C4-2B (cell line): ENCODE measurements at regions not wholly inside any gene's neighbourhood (a gene's known extent, or its start where the extent isn't known, plus 50 kb on each side); places are given as distances from the start of the nearest gene placed in this dataset.
"Not testable (repeated sequence)": the region's sequence is repeated elsewhere in the genome, so short reads cannot be mapped to it uniquely, and the experiment has no call there.

Experiments used
- H3K27ac ChIP-seq: fragments of 450-650 bp; 2 replicates; pipeline ENCODE4 v1.5.1; 2017
- ZFX ChIP-seq: fragments of 450-650 bp; IDR thresholded peaks from 2 replicates; pipeline ENCODE4 v1.6.1; 2017
- TF ChIP-seq, protein P1 (sequence below): fragments of 450-650 bp; conservative IDR thresholded peaks from 2 replicates; pipeline ENCODE4 v1.5.1; 2017; ENCODE audit warnings: mild to moderate bottlenecking

GRCh38 chr2:120510751-120511395 is 164.9 kb downstream of the INHBB start:
- H3K27ac ChIP-seq = no peak overlapping the region
- TF ChIP-seq, protein P1, sequence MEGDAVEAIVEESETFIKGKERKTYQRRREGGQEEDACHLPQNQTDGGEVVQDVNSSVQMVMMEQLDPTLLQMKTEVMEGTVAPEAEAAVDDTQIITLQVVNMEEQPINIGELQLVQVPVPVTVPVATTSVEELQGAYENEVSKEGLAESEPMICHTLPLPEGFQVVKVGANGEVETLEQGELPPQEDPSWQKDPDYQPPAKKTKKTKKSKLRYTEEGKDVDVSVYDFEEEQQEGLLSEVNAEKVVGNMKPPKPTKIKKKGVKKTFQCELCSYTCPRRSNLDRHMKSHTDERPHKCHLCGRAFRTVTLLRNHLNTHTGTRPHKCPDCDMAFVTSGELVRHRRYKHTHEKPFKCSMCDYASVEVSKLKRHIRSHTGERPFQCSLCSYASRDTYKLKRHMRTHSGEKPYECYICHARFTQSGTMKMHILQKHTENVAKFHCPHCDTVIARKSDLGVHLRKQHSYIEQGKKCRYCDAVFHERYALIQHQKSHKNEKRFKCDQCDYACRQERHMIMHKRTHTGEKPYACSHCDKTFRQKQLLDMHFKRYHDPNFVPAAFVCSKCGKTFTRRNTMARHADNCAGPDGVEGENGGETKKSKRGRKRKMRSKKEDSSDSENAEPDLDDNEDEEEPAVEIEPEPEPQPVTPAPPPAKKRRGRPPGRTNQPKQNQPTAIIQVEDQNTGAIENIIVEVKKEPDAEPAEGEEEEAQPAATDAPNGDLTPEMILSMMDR = no peak

DNA sequence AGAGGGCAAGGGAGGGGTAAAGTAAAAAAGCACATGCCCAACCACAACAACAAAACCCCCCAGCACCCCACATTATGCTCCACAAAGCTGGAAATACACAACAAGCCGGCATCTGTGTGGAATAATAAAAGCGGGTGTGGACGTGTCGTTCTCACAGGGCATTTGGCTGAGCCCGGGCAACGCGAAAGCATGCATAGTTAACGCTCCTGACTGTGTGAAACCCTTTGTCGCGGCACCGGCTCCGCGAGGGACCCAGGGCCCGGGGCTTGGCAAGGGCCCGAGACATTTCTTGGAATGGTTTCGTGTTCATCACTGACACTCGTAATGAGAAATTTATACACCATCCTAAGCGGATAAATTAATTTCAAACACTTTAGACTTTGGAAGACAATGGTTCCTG is 165.6 kb downstream of the INHBB start:
- TF ChIP-seq, protein P1 = no peak
- no peak for TF ChIP-seq ZFX

GRCh38 chr2:120511947-120512710 is 166.2 kb downstream of the INHBB start:
- no peak overlapping the region for H3K27ac ChIP-seq
- no peak for TF ChIP-seq ZFX
- TF ChIP-seq, protein P1 = no peak

More for the DNA sequence above, 165.6 kb downstream of the INHBB start:
- no peak overlapping the region for H3K27ac ChIP-seq

- H3K27ac ChIP-seq = no peak overlapping the region
- TF ChIP-seq, protein P1 = no peak
- no peak for TF ChIP-seq ZFX
Observed at GRCh38 chr2:120513776-120514357, 167.9 kb downstream of the INHBB start.

DNA sequence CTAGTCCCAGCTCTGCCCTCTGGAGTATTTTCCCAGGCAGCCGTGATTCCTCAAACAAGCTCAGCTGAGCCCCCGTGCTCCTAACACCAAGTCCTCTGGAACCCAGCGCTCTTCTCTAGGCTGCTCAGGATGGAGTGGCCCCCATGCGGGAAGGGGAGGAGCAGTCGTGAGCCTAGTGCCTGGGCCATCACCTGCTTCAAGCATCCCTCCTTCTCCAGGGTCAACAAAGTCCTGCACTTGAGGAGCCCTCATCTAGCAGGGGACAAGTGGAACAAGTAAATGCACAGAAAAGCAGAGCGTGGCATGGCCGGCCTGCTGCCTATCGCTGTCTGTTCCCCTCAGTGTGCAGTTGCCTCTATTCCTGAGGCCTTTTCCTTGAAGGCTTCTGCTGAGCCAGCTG is 168.6 kb downstream of the INHBB start:
- TF ChIP-seq, protein P1 = no peak
- TF ChIP-seq ZFX = no peak
- H3K27ac ChIP-seq = no peak overlapping the region

DNA sequence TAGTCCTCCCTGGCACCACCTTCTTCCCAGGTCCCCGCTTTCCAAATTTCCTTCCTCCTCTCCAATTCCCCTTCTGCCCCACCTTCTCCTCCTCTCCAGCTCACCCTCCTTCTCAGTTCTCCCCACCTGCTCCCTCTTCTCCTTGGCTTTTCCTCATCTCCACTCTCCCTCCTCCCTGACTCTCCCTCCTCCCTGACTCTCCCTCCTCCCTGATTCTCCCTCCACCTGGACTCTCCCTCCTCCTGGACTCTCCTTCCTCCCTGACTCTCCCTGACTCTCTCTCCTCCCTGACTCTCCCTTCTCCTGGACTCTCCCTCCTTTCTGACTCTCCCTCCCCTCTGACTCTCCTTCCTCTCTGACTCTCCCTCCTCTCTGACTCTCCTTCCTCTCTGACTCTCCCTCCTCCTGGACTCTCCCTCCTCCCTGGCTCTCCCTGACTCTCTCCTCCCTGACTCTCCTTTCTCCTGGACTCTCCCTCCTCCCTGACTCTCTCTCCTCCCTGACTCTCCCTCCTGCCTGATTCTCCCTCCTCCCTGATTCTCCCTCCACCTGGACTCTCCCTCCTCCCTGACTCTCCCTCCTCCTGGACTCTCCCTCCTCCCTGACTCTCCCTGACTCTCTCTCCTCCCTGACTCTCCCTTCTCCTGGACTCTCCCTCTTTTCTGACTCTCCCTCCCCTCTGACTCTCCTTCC is 169.3 kb downstream of the INHBB start:
- not testable (repeated sequence) for H3K27ac ChIP-seq

DNA sequence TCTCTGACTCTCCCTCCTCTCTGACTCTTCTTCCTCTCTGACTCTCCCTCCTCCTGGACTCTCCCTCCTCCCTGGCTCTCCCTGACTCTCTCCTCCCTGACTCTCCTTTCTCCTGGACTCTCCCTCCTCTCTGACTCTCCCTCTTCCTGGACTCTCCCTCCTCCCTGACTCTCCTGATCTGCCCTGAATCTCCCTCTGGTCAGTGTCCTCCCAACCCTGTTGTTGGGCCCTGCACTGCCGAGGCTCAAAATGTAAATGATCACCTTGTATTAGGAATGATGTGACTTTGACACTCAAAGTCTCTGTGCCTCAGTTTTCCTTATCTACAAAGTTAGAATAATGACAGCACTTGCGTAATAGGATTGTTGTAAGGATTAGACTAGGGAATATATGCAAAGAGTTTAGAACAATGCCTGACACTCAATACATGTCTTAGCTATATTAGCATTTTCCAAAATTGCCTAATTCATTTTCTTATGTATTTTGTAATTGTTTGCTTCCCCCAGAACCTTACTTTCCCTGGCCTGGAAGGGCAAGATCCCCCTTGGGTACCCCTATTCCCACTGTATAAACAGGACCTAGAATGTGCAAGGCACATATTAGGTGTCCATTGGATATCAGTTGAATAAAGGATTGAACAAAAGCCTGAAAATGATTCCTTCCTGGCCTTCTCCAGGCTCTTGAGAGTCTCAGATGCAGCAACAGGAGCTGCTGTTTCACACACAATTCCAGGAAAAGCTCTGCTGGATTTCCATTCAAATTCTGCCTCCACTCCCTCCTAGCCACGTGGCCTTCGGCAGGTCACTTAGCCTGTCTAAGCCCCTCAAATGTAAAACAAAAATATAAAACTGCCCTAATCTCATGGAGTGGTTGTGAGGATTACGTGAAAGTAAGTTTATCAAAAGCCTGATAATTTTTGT is 170.1 kb downstream of the INHBB start:
- no peak for TF ChIP-seq ZFX
- TF ChIP-seq, protein P1 = no peak

More for the DNA sequence above, 170.1 kb downstream of the INHBB start:
- H3K27ac ChIP-seq = no peak overlapping the region
